OCI-LY1 (cell line): ENCODE measurements at regions not wholly inside any gene's neighbourhood (a gene's known extent, or its start where the extent isn't known, plus 50 kb on each side); places are given as distances from the start of the nearest gene placed in this dataset.

Experiments
- CTCF ChIP-seq: fragments of 200-600 bp; sonication (generic), shearing (Covaris generic); IDR thresholded peaks from 2 replicates; pipeline ENCODE4 v1.5.1; 2017; ENCODE audit warnings: mild to moderate bottlenecking, antibody characterized with exemption, low read length, moderate library complexity, mixed read lengths
- EZH2 ChIP-seq: fragments of 200-600 bp; sonication (generic), shearing (Covaris generic); IDR thresholded peaks from 2 replicates; pipeline ENCODE4 v1.8.0; 2017; ENCODE audit warnings: borderline replicate concordance, mixed run types, mild to moderate bottlenecking, antibody characterized with exemption, low read length, moderate library complexity, mixed read lengths

GRCh38 chr10:112094984-112095383 is 88.6 kb downstream of the GPAM start:
- TF ChIP-seq EZH2 (no peak), CTCF (no peak)
